Middle frontal gyrus (tissue), 1 donor: ENCODE measurements at regions not wholly inside any gene's neighbourhood (a gene's known extent, or its start where the extent isn't known, plus 50 kb on each side); places are given as distances from the start of the nearest gene placed in this dataset.

Experiments used
- DNase-seq: peaks from one replicate; pipeline ENCODE4 v3.0.0-alpha.2; 2015; ENCODE audit warnings: low spot score; ENCODE audit errors: extremely low spot score

GRCh38 chr16:86798247-86799041 lies 220.1 kb downstream of the FOXL1 start:
- no peak for DNase-seq

- no peak for DNase-seq
Measured at GRCh38 chr16:86799367-86799766, 221.0 kb downstream of the FOXL1 start.

GRCh38 chr16:86800894-86801293 lies 222.5 kb downstream of the FOXL1 start:
- no peak for DNase-seq

DNA sequence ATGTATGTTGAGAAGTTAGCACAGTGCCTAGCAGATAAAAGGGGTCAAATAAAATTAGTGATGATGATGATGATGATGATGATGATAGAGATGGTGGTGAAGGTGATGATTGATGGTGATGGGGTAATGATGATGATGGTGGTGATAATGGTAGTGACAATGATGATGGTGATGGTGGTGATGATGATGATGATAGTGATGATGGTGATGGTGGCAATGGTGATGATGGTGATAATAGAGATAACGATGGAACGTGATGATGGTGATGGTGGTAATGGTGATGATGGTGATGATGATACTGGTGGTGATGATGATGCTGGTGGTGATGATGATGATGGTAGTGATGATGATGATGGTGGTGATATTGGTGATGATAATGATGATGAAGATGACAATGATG lies 223.7 kb downstream of the FOXL1 start:
- no peak for DNase-seq

GRCh38 chr16:86805188-86805587 lies 226.8 kb downstream of the FOXL1 start:
- DNase-seq: no peak

- no peak for DNase-seq
Measured at GRCh38 chr16:86806181-86806837, 228.0 kb downstream of the FOXL1 start.

- no peak for DNase-seq
Measured at GRCh38 chr16:86806838-86807351, 228.5 kb downstream of the FOXL1 start.

DNA sequence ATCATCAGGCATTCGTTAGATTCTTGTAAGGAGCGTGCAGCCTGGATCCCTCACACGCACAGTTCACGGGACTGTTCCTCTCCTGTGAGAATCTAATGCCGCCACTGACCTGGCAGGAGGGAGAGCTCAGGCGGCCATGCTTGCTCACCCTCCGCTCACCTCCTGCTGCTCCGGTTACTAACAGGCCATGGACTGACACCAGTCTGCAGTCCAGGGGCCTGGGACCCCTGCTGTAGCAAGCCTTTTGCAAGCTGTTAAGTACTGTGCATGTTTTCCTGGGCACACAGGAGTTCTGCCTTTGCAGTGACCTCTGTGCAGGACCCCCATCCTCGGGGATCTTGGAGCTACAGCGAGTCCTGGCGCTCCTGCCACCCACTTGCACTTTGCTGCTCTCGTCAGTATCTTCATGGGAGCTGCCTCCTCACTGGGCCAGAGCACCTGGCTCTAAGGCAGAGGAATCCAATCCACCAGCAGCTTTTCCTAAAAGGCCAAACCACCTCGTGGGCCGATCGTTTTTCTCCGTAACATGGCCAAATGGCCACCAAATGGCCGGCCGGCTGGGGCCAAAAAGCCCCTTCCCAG lies 230.6 kb downstream of the FOXL1 start:
- no peak for DNase-seq

DNA sequence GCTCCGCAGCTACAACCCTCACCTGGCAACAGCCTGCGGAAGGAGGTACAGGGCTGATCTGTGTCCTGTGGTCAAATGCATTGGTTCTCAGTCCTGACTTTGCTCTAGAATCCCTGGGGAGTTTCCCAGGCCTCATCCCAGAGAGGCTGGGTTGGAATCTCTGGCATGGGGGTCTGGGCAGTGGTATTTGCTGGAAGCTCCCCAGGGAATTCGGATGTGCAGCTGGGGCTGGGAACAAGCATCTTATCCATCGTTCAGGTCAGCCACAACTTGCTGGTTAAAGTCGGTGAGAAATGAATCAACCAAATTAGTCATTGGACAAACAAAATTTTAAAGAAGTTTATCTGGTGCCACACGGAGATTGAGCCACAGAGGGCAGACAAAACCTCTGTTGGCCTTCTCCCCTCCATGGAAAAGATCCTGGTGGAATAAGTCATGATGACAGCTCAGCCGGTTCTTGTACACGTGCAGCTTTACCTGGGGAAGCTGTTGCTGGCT lies 231.2 kb downstream of the FOXL1 start:
- no peak for DNase-seq

DNA sequence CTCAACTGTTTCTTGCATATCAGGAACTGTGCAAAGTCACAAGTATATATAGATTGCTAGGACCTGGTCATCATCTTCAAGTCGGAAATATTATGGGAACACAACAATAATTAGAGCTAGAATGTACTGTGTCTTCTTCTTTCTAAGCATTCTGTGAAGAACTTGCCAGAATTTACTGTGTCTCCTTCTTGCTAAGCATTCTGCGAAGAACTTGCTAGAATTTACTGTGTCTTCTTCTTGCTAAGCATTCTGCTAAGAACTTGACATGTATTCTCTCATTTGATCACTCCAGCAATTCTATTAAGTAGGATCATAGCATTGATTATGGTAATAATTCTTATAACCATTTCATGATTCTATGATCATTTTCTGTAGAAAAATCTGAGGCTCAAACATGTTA lies 231.7 kb downstream of the FOXL1 start:
- no peak for DNase-seq

DNA sequence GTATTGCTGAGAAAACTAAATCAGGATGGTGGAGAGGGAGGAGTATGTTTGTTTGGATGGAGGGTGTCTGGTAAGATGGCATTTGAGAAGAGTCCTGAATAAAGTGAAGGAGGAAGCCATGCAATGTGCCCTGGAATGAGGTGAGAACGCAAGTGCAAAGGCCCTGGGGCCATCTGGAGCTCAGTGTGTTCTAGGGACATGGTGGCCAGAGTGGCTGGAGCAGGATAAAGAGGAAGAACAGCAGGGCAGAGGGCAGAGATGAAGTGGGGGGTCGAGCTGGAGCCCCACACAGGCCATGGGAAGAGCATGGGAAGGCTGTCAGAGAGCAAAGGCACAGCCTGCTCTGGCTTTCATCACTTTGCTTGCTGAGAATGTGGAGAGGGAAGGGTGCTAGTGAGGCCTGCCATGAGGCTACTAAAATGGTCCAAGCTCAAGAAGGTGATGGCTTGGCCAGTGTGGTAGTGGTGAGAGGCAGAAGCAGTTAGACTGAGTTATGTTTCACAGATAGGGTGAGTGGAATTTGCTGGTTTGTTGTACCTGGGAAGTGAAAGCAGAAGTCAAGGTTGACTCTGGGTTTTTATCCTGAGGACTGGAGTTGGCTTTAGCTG lies 234.1 kb downstream of the FOXL1 start:
- DNase-seq: no peak

- DNase-seq: no peak
Measured at GRCh38 chr16:86814256-86814655, 235.9 kb downstream of the FOXL1 start.

DNA sequence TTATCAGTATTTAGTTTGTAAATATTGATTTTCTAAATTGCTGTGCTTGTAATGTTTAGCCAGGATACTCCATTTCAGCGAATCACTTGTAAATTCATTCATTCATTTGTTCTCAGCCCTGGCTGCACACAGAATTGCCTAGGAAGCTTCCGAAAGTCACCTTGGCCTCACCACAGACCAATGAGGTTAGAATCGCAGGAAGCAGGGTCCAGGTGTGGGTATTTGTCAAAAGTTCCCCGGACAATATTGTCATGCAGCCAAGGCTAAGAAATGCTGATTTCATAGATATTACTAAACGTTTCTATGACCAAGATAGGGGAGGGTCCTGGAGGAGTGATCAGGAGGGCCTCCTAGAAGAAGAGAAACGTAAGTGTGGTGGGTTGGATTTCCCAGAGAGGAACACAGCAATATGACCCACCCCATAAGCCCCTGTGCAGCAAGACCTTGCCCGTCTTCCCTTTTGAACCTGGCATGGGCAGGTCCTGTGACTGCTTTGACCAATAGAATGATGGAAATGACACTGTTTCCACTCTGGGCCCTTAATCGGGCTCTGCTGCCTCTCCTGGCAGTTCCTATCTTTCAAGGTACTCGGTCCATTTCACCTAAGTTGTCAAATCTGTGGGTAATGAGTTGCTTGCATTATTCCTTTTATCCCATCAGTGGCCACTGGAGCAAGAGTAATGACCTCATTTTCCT lies 238.7 kb downstream of the FOXL1 start:
- DNase-seq: no peak

GRCh38 chr16:86818671-86819532 lies 240.6 kb downstream of the FOXL1 start:
- DNase-seq: no peak

- no peak for DNase-seq
Measured at GRCh38 chr16:86819533-86819892, 241.2 kb downstream of the FOXL1 start.

DNA sequence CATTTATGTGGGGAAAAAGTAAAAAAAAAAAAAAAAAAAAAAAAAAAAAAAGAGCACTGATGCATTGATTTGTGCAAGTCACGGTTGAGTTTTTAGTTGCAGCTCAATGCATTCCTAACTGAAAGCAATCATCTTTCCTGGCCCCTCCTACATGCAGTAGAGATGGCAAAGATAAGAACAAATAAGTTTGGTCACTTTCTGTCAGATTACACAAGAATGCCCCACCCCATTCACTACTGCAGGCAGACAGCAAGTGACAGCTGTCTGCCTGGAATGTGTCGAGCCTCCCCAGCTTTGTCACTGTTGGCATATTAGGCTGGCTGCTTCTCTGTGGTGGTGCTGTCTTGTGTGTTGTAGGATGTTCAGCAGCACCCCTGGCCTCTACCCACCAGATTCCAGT lies 243.5 kb downstream of the FOXL1 start:
- DNase-seq: no peak

DNA sequence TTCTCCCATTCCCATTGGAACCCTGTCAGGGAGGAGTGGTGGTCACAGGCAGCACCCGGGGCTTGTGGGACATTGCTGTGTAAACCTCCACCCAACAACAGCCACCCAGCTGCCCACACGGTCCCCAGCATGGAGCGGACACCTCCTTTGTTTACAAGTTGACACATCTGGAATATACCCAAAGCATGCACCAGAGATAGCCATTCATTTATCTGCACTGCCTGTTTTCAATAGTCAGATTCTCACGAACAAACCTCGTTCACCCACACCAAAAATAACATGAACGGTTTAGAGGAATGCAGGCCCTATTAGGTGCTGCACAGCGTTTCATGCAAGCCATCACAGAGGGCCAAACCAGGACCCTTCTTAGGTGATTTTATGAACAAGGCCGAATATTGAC lies 244.8 kb downstream of the FOXL1 start:
- no peak for DNase-seq

DNA sequence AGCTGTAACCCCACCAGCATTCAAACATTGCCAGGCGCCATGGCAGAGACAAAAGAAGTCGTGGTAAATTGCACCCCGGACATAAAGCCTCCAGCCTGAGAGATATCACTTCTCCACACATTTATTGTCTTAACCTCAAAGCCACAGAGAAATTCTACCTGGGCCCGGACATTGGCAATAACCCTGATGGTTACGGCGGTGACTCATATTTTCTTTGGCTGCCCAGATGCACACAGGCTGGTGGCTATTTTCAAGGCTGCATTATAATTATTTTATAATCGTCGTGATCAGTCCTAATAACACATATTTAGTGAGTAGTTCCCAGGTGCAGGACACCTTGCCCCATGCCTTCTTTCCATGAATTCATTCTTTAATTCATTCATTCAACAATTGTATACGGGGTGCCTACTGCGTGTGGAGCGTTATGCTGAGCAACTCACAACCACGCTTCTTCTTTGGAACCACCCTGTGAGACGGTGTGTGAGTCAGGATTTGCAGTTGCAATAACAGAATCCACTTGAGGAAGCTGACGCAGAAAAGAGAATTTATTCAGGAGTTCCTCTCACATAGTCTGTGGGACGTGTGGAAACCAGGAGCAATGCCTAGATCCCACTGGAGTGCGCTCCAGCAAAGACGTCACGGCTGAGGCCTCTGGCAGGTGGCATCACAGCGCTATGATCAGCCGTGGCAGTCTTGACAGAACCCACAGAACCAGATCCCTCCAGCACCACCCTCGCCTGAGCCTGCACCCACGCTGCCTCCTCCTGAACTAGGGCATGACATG lies 245.7 kb downstream of the FOXL1 start:
- no peak for DNase-seq

DNA sequence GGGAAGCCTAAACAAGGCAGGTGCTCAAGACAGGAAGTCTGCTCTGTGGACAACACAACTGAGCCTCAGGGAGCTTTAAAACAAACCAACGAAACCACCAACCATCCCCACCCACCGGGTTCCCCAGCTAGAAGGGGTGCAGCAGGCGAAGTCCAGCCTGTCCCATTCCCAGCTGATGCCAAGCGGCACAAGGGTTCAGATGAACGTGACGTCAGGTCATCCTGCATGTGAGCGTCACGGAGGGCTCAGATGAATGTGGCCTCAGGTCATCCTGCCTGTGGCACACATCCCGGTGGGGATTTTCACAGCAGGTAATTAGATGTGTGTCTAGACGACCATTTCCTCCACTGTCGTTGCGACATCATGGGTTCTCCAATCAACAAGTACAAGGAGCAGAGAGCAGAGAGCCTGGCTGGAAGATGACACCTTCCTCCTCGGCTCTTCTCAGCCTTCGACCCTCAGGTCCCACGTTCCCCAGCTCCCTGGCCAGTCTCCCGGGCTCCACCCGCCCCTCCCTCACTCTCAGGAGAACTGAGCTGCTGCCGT lies 246.5 kb downstream of the FOXL1 start:
- no peak for DNase-seq
